ENCODE measurements at regions not wholly inside any gene's neighbourhood (a gene's known extent, or its start where the extent isn't known, plus 50 kb on each side); places are given as distances from the start of the nearest gene placed in this dataset.
"Not testable (repeated sequence)": the region's sequence is repeated elsewhere in the genome, so short reads cannot be mapped to it uniquely, and the experiment has no call there.

- DNase-seq (no peak), ATAC-seq (no peak)
- peaks cover 0 to 9% of the 10 kb centered on the region in 2 donors for H3K9me3 Mint-ChIP-seq
- H3K4me3 Mint-ChIP-seq = no peak overlapping the region
- H3K27ac Mint-ChIP-seq = no peak overlapping the region
- H3K27me3 Mint-ChIP-seq = no peaks in the 10 kb centered on the region
- H3K4me1 Mint-ChIP-seq = no peaks in the 10 kb centered on the region
These were observed 122.6 kb upstream of the EPHA3 start for GRCh38 chr3:88984832-88985231.

GRCh38 chr3:88985491-88985890 lies 121.9 kb upstream of the EPHA3 start:
- Mint-ChIP-seq H3K4me3 (no peak overlapping the region), H3K4me1 (no peaks in the 10 kb centered on the region), H3K27ac (no peak overlapping the region), H3K9me3 (peaks cover 0 to 9% of the 10 kb centered on the region in 2 donors), H3K27me3 (no peaks in the 10 kb centered on the region)
- no peak for DNase-seq
- ATAC-seq = no peak

GRCh38 chr3:88986834-88987233 lies 120.6 kb upstream of the EPHA3 start:
- Mint-ChIP-seq H3K4me3 (no peak overlapping the region), H3K9me3 (peaks cover 0 to 9% of the 10 kb centered on the region in 2 donors), H3K27ac (no peak overlapping the region), H3K4me1 (no peaks in the 10 kb centered on the region), H3K27me3 (no peaks in the 10 kb centered on the region)
- ATAC-seq = no peak
- DNase-seq = no peak

GRCh38 chr3:88987776-88988175 lies 119.6 kb upstream of the EPHA3 start:
- Mint-ChIP-seq H3K27ac (no peak overlapping the region), H3K4me3 (no peak overlapping the region), H3K4me1 (no peaks in the 10 kb centered on the region), H3K9me3 (peaks cover 0 to 9% of the 10 kb centered on the region in 2 donors), H3K27me3 (no peaks in the 10 kb centered on the region)
- DNase-seq (no peak), ATAC-seq (no peak)

GRCh38 chr3:88988906-88989305 lies 118.5 kb upstream of the EPHA3 start:
- no peak overlapping the region for H3K27ac Mint-ChIP-seq
- no peaks in the 10 kb centered on the region for H3K4me1 Mint-ChIP-seq
- H3K9me3 Mint-ChIP-seq = peaks cover 0 to 9% of the 10 kb centered on the region in 2 donors
- H3K27me3 Mint-ChIP-seq = no peaks in the 10 kb centered on the region
- ATAC-seq (no peak), DNase-seq (no peak)
- no peak overlapping the region for H3K4me3 Mint-ChIP-seq

- no peak for ATAC-seq
- Mint-ChIP-seq H3K27me3 (no peaks in the 10 kb centered on the region), H3K4me3 (no peak overlapping the region), H3K4me1 (no peaks in the 10 kb centered on the region), H3K9me3 (peaks cover 5 to 9% of the 10 kb centered on the region in 2 donors), H3K27ac (no peak overlapping the region)
- DNase-seq = no peak
These were observed 115.9 kb upstream of the EPHA3 start for GRCh38 chr3:88991496-88991895.

- DNase-seq = no peak
- no peak for ATAC-seq
- H3K9me3 Mint-ChIP-seq = peaks cover 4 to 9% of the 10 kb centered on the region in 2 donors
- H3K4me1 Mint-ChIP-seq = no peaks in the 10 kb centered on the region
- no peak overlapping the region for H3K4me3 Mint-ChIP-seq
- H3K27me3 Mint-ChIP-seq = no peaks in the 10 kb centered on the region
- H3K27ac Mint-ChIP-seq = no peak overlapping the region
These were observed 110.7 kb upstream of the EPHA3 start for GRCh38 chr3:88996691-88997090.

- no peak for ATAC-seq
- Mint-ChIP-seq H3K27me3 (no peaks in the 10 kb centered on the region), H3K9me3 (peaks cover 4 to 9% of the 10 kb centered on the region in 2 donors), H3K4me1 (no peaks in the 10 kb centered on the region), H3K4me3 (no peak overlapping the region), H3K27ac (no peak overlapping the region)
- DNase-seq = no peak
These were observed 110.2 kb upstream of the EPHA3 start for GRCh38 chr3:88997260-88997659.

GRCh38 chr3:89000886-89001285 lies 106.5 kb upstream of the EPHA3 start:
- Mint-ChIP-seq H3K27me3 (no peaks in the 10 kb centered on the region), H3K4me3 (no peak overlapping the region), H3K9me3 (peaks cover 9 to 18% of the 10 kb centered on the region in 2 donors), H3K4me1 (no peaks in the 10 kb centered on the region), H3K27ac (no peak overlapping the region)
- ATAC-seq (no peak), DNase-seq (no peak)

- no peaks in the 10 kb centered on the region for H3K4me1 Mint-ChIP-seq
These were observed 105.2 kb upstream of the EPHA3 start for GRCh38 chr3:89002191-89002590.

GRCh38 chr3:89013536-89013935 lies 93.9 kb upstream of the EPHA3 start:
- Mint-ChIP-seq H3K4me1 (no peaks in the 10 kb centered on the region), H3K4me3 (no peak overlapping the region), H3K27ac (no peak overlapping the region), H3K27me3 (no peaks in the 10 kb centered on the region), H3K9me3 (peaks cover 0 to 6% of the 10 kb centered on the region in 2 donors)
- ATAC-seq (no peak), DNase-seq (no peak)

More at GRCh38 chr3:89002191-89002590, 105.2 kb upstream of the EPHA3 start:
- H3K27me3 Mint-ChIP-seq = no peaks in the 10 kb centered on the region
- DNase-seq = no peak
- no peak overlapping the region for H3K4me3 Mint-ChIP-seq
- ATAC-seq = no peak
- no peak overlapping the region for H3K27ac Mint-ChIP-seq
- H3K9me3 Mint-ChIP-seq = peaks cover 13 to 21% of the 10 kb centered on the region in 2 donors

GRCh38 chr3:89017531-89017930 lies 89.9 kb upstream of the EPHA3 start:
- Mint-ChIP-seq H3K27ac (no peak overlapping the region), H3K4me1 (no peaks in the 10 kb centered on the region), H3K27me3 (no peaks in the 10 kb centered on the region), H3K9me3 (peaks cover 6 to 11% of the 10 kb centered on the region in 2 donors), H3K4me3 (no peak overlapping the region)
- ATAC-seq (no peak), DNase-seq (no peak)

- Mint-ChIP-seq H3K9me3 (no peaks in the 10 kb centered on the region), H3K4me1 (no peaks in the 10 kb centered on the region), H3K4me3 (no peak overlapping the region), H3K27me3 (no peaks in the 10 kb centered on the region), H3K27ac (no peak overlapping the region)
- no peak for DNase-seq
- ATAC-seq = no peak
These were observed 82.2 kb upstream of the EPHA3 start for GRCh38 chr3:89025185-89025584.

GRCh38 chr3:89032346-89033013 lies 74.9 kb upstream of the EPHA3 start:
- ATAC-seq (no peak), DNase-seq (no peak)
- Mint-ChIP-seq H3K4me3 (no peak overlapping the region), H3K4me1 (no peaks in the 10 kb centered on the region), H3K27me3 (no peaks in the 10 kb centered on the region), H3K27ac (peak overlapping the region in 1 of 2 donors; percentile 37), H3K9me3 (peaks cover under 1 to 10% of the 10 kb centered on the region in 2 donors)

GRCh38 chr3:89034723-89035122 lies 72.7 kb upstream of the EPHA3 start:
- not testable (repeated sequence) for H3K27ac Mint-ChIP-seq

GRCh38 chr3:89038869-89039268 lies 68.6 kb upstream of the EPHA3 start:
- no peak for DNase-seq
- Mint-ChIP-seq H3K4me3 (no peak overlapping the region), H3K4me1 (no peaks in the 10 kb centered on the region), H3K27me3 (no peaks in the 10 kb centered on the region), H3K9me3 (peaks cover 5 to 14% of the 10 kb centered on the region in 2 donors), H3K27ac (no peak overlapping the region)
- ATAC-seq = no peak

More at GRCh38 chr3:89034723-89035122, 72.7 kb upstream of the EPHA3 start:
- H3K4me3 Mint-ChIP-seq, H3K27me3 Mint-ChIP-seq, DNase-seq, ATAC-seq, H3K4me1 Mint-ChIP-seq: not testable (repeated sequence)
- peaks cover 5 to 14% of the 10 kb centered on the region in 2 donors for H3K9me3 Mint-ChIP-seq
